IMR-90 (cell line): ENCODE measurements at regions not wholly inside any gene's neighbourhood (a gene's known extent, or its start where the extent isn't known, plus 50 kb on each side); places are given as distances from the start of the nearest gene placed in this dataset.

ENCODE experiments used
- ATAC-seq: fragments of 200-7000 bp; cut with Tn5 transposase; 2 replicates; pipeline ENCODE4 v1.9.1; 2020; ENCODE audit warnings: low read depth, mild to moderate bottlenecking, moderate library complexity
- BruUV-seq: library from RNA; stranded (reverse); fragments of 400-500 nt; replicated peaks from 2 replicates; lab custom pipeline; 2021; lab: Mats Ljungman, UMichigan
- CTCF ChIA-PET: fragments of 300-600 bp; formaldehyde crosslinking; extraction: SDS; loops from one replicate; lab custom pipeline; 2021; ENCODE audit warnings: antibody characterized with exemption; lab: Yijun Ruan, JAX
- POLR2A ChIA-PET: fragments of 300-600 bp; sonication (Branson Sonifier 250); formaldehyde crosslinking; loops from one replicate; lab custom pipeline; 2022; ENCODE audit warnings: antibody characterized with exemption; ENCODE audit not compliant: unreplicated experiment; lab: Charles Lee
- DNase-seq: peaks from one replicate; pipeline ENCODE4 v3.0.0; 2013
- H2AFZ ChIP-seq: replicated peaks from 2 replicates; pipeline ENCODE3; 2013; ENCODE audit warnings: low read length, mild to moderate bottlenecking; ENCODE audit not compliant: poor library complexity
- H2AK5ac ChIP-seq: 2 replicates; pipeline ENCODE4 v1.6.1; 2013; ENCODE audit warnings: low read depth, low read length, inconsistent platforms
- H2AK9ac ChIP-seq: replicated peaks from 2 replicates; pipeline ENCODE3; 2013; ENCODE audit warnings: mild to moderate bottlenecking, low read depth, low read length, moderate library complexity; ENCODE audit not compliant: poor library complexity
- H2BK120ac ChIP-seq: 2 replicates; pipeline ENCODE4 v1.6.1; 2013; ENCODE audit warnings: low read depth, low read length, inconsistent platforms
- H2BK15ac ChIP-seq: 3 replicates; pipeline ENCODE4 v1.6.1; 2013; ENCODE audit warnings: low read depth, low read length, inconsistent platforms
- H2BK20ac ChIP-seq: 2 replicates; pipeline ENCODE4 v1.6.1; 2013; ENCODE audit warnings: low read depth, mild to moderate bottlenecking, inconsistent platforms, low read length, moderate library complexity
- H2BK5ac ChIP-seq: 2 replicates; pipeline ENCODE4 v1.6.1; 2013; ENCODE audit warnings: mild to moderate bottlenecking, low read depth, low read length, inconsistent platforms; ENCODE audit not compliant: poor library complexity, severe bottlenecking
- H3K14ac ChIP-seq: replicated peaks from 2 replicates; pipeline ENCODE4 v1.6.1; 2013; ENCODE audit warnings: low read depth, low read length, inconsistent platforms
- H3K18ac ChIP-seq: 2 replicates; pipeline ENCODE4 v1.6.1; 2013; ENCODE audit warnings: low read depth, low read length, control low read depth
- H3K23ac ChIP-seq: 2 replicates; pipeline ENCODE4 v1.6.1; 2013; ENCODE audit warnings: low read depth, low read length, inconsistent platforms
- H3K27ac ChIP-seq: 2 replicates; pipeline ENCODE4 v1.5.1; 2013; ENCODE audit warnings: mild to moderate bottlenecking, control low read depth, low read length; ENCODE audit not compliant: insufficient read depth
- H3K27me3 ChIP-seq: 2 replicates; pipeline ENCODE4 v1.6.1; 2013; ENCODE audit warnings: low read length; ENCODE audit not compliant: control insufficient read depth, insufficient read depth
- H3K36me3 ChIP-seq: 2 replicates; pipeline ENCODE4 v1.6.1; 2013; ENCODE audit warnings: low read length, mixed read lengths; ENCODE audit not compliant: control insufficient read depth, insufficient read depth
- H3K4ac ChIP-seq: 2 replicates; pipeline ENCODE4 v1.6.1; 2013; ENCODE audit warnings: low read depth, low read length, inconsistent platforms
- H3K4me1 ChIP-seq: 2 replicates; pipeline ENCODE4 v1.6.1; 2013; ENCODE audit warnings: low read length, mixed read lengths; ENCODE audit not compliant: control insufficient read depth, insufficient read depth
- H3K4me2 ChIP-seq: 2 replicates; pipeline ENCODE4 v1.6.1; 2013; ENCODE audit warnings: low read depth, mild to moderate bottlenecking, control low read depth, low read length, moderate library complexity
- H3K4me3 ChIP-seq: 2 replicates; pipeline ENCODE4 v1.5.1; 2013; ENCODE audit warnings: low read depth, mild to moderate bottlenecking, control low read depth, low read length, moderate library complexity; ENCODE audit not compliant: insufficient read depth
- H3K56ac ChIP-seq: 2 replicates; pipeline ENCODE4 v1.6.1; 2013; ENCODE audit warnings: low read length, inconsistent platforms; ENCODE audit not compliant: insufficient read depth; ENCODE audit errors: extremely low read depth
- H3K79me1 ChIP-seq, 2 experiments: 2 replicates each; pipeline ENCODE4 v1.6.1; 2013; ENCODE audit warnings: low read length in 2 of 2, inconsistent platforms in 1 of 2, low read depth in 1 of 2
- H3K9ac ChIP-seq: 2 replicates; pipeline ENCODE4 v1.6.1; 2013; ENCODE audit warnings: low read depth, low read length, control low read depth
- H3K9me1 ChIP-seq: 2 replicates; pipeline ENCODE4 v1.6.1; 2013; ENCODE audit warnings: low read length, inconsistent platforms; ENCODE audit not compliant: insufficient read depth
- H3K9me3 ChIP-seq: 2 replicates; pipeline ENCODE4 v1.6.1; 2013; ENCODE audit warnings: low read length; ENCODE audit not compliant: control insufficient read depth, insufficient read depth
- H4K20me1 ChIP-seq: 2 replicates; pipeline ENCODE4 v1.6.1; 2013; ENCODE audit warnings: low read length, inconsistent platforms; ENCODE audit not compliant: insufficient read depth
- H4K5ac ChIP-seq: 2 replicates; pipeline ENCODE4 v1.6.1; 2013; ENCODE audit warnings: mild to moderate bottlenecking, low read depth, low read length, control low read depth
- H4K8ac ChIP-seq, 2 experiments: 2 replicates each; pipeline ENCODE4 v1.6.1; 2013; ENCODE audit warnings: low read depth in 2 of 2, low read length in 2 of 2, control low read depth in 1 of 2, inconsistent platforms in 1 of 2
- H4K91ac ChIP-seq: 2 replicates; pipeline ENCODE4 v1.6.1; 2013; ENCODE audit warnings: low read depth, low read length, inconsistent platforms; ENCODE audit not compliant: insufficient read depth
- BHLHE40 ChIP-seq: fragments of 150-350 bp; IDR thresholded peaks from 2 replicates; pipeline ENCODE4 v1.6.1; 2016; ENCODE audit warnings: mild to moderate bottlenecking, low read depth, low read length
- CHD1 ChIP-seq: IDR thresholded peaks from 2 replicates; pipeline ENCODE4 v1.6.1; 2012; ENCODE audit warnings: low read depth, low read length, improper control_type of control experiment
- ELK1 ChIP-seq: fragments of 150-350 bp; IDR thresholded peaks from 2 replicates; pipeline ENCODE4 v1.6.1; 2016; ENCODE audit warnings: low read depth, mild to moderate bottlenecking, low read length, moderate library complexity, borderline replicate concordance
- FOS ChIP-seq: fragments of 150-350 bp; IDR thresholded peaks from 2 replicates; pipeline ENCODE4 v1.6.1; 2016; ENCODE audit warnings: low read depth, low read length
- MAFK ChIP-seq: IDR thresholded peaks from 2 replicates; pipeline ENCODE4 v1.6.1; 2012; ENCODE audit warnings: low read depth, low read length, improper control_type of control experiment
- MAZ ChIP-seq: IDR thresholded peaks from 2 replicates; pipeline ENCODE4 v1.6.1; 2012; ENCODE audit warnings: low read depth, mild to moderate bottlenecking, low read length, improper control_type of control experiment, moderate library complexity, borderline replicate concordance
- MXI1 ChIP-seq: IDR thresholded peaks from 2 replicates; pipeline ENCODE4 v1.6.1; 2012; ENCODE audit warnings: low read depth, mild to moderate bottlenecking, low read length, moderate library complexity, borderline replicate concordance
- POLR2A ChIP-seq: IDR thresholded peaks from 2 replicates; pipeline ENCODE4 v1.6.1; 2012; ENCODE audit warnings: mild to moderate bottlenecking, low read depth, low read length
- RAD21 ChIP-seq: IDR thresholded peaks from 2 replicates; pipeline ENCODE4 v1.6.1; 2012; ENCODE audit warnings: low read length, improper control_type of control experiment
- RCOR1 ChIP-seq: IDR thresholded peaks from 2 replicates; pipeline ENCODE4 v1.6.1; 2012; ENCODE audit warnings: mild to moderate bottlenecking, low read length, improper control_type of control experiment; ENCODE audit not compliant: insufficient replicate concordance
- RFX5 ChIP-seq: IDR thresholded peaks from 2 replicates; pipeline ENCODE4 v1.8.0; 2012; ENCODE audit warnings: low read depth, mild to moderate bottlenecking, low read length, moderate library complexity
- SMC3 ChIP-seq: fragments of 150-350 bp; IDR thresholded peaks from 2 replicates; pipeline ENCODE4 v1.6.1; 2016; ENCODE audit warnings: low read depth, mild to moderate bottlenecking, antibody characterized with exemption, low read length, moderate library complexity
- USF2 ChIP-seq: fragments of 150-350 bp; IDR thresholded peaks from 2 replicates; pipeline ENCODE4 v1.6.1; 2017; ENCODE audit warnings: mild to moderate bottlenecking, antibody characterized with exemption, low read length, low read depth
- WGBS, 2 experiments: methylation state at CpG; one replicate each; pipeline versions ENCODE4 v1.1.5 to v1.1.7; 2013; ENCODE audit warnings: missing lambda C conversion rate in 2 of 2; ENCODE audit not compliant: insufficient read length in 1 of 2; ENCODE audit errors: extremely low coverage in 2 of 2; 5-methylcytosine and 5-hydroxymethylcytosine counted together
- dilution Hi-C: fragments of 300-500 bp; cut with HindIII; formaldehyde crosslinking; loops from one replicate; pipeline ENCODE4 v1.14.3; 2018; ENCODE audit warnings: low sequenced_read_pairs; ENCODE audit not compliant: unreplicated experiment
- in situ Hi-C: fragments of 300-500 bp; cut with MboI; formaldehyde crosslinking; loops from 3 replicates; pipeline ENCODE4 v1.14.3; 2019; ENCODE audit warnings: low sequenced_read_pairs, inconsistent platforms, mixed read lengths
- intact Hi-C: fragments of 100-400 bp; cut with micrococcal nuclease; formaldehyde crosslinking; loops from 2 replicates; pipeline ENCODE4 v1.10.0; 2022

- no peak for DNase-seq
- WGBS, 2 experiments = no CpG with 5 or more reads among the region's 2 CpGs
- no peak overlapping the region for H3K23ac ChIP-seq
These were observed 76.2 kb upstream of the BACH2 start for GRCh38 chr6:90372885-90373284.

More at GRCh38 chr6:90372885-90373284, 76.2 kb upstream of the BACH2 start:
- H3K4me2 ChIP-seq = no peak overlapping the region
- no peak overlapping the region for H4K91ac ChIP-seq
- no peak overlapping the region for H4K8ac ChIP-seq
- H2BK5ac ChIP-seq = no peak overlapping the region
- H4K20me1 ChIP-seq = peaks cover 4% of the 10 kb centered on the region; the same call in 1 of the 2 replicates
- peaks cover 15% of the 10 kb centered on the region for H3K9me1 ChIP-seq
- peaks cover 6% of the 10 kb centered on the region for H3K9me3 ChIP-seq
- no peak overlapping the region for H4K5ac ChIP-seq
- H2BK20ac ChIP-seq = no peak overlapping the region
- no TSS peak for BruUV-seq
- no peak overlapping the region for H3K56ac ChIP-seq
- in situ Hi-C loops = no loop called here
- no peak overlapping the region for H3K18ac ChIP-seq
- TF ChIP-seq BHLHE40 (no peak), RAD21 (no peak), ELK1 (no peak), MXI1 (no peak), MAZ (no peak), USF2 (no peak), RFX5 (no peak), RCOR1 (no peak), SMC3 (no peak), FOS (no peak), CHD1 (no peak), MAFK (no peak), POLR2A (no peak)
- no peak overlapping the region for H2AK9ac ChIP-seq
- no peak overlapping the region for H2AK5ac ChIP-seq
- no peak overlapping the region for H2BK120ac ChIP-seq
- dilution Hi-C loops = no loop called here
- no peak overlapping the region for H3K4ac ChIP-seq
- intact Hi-C loops = no loop called here
- no peaks in the 10 kb centered on the region for H3K36me3 ChIP-seq
- no peak for ATAC-seq
- no peaks in the 10 kb centered on the region for H3K79me1 ChIP-seq
- no peak overlapping the region for H3K4me3 ChIP-seq
- H3K27me3 ChIP-seq = no peaks in the 10 kb centered on the region
- no peak overlapping the region for H3K14ac ChIP-seq
- H2AFZ ChIP-seq = no peak overlapping the region
- peaks cover 13% of the 10 kb centered on the region for H3K4me1 ChIP-seq
- POLR2A ChIA-PET = no interaction called here
- CTCF ChIA-PET = no interaction called here
- no peak overlapping the region for H3K9ac ChIP-seq
- no peak overlapping the region for H2BK15ac ChIP-seq
- H3K27ac ChIP-seq = no peak overlapping the region
